HCT116 (cell line): ENCODE measurements at regions not wholly inside any gene's neighbourhood (a gene's known extent, or its start where the extent isn't known, plus 50 kb on each side); places are given as distances from the start of the nearest gene placed in this dataset. TPM values are rescaled to one million over a fixed set of nuclear protein-coding genes. Genes with fewer than 3 reads are reported as not detected.

ENCODE experiments used
- ATF3 ChIP-seq: IDR thresholded peaks from 2 replicates; pipeline ENCODE4 v1.6.1; 2012
- CEBPB ChIP-seq: IDR thresholded peaks from 2 replicates; pipeline ENCODE4 v1.6.1; 2012; ENCODE audit warnings: low read depth
- CTCF ChIP-seq, 3 experiments: fragments of 200-600 bp in 1 of 3; sonication (generic) in 1 of 3; IDR thresholded peaks in 2 of 3; conservative IDR thresholded peaks in 1 of 3; 2 replicates each; pipeline ENCODE4 v1.5.1; 2012 to 2017; ENCODE audit warnings: low read depth in 2 of 3, low read length in 2 of 3, antibody characterized with exemption in 1 of 3, borderline replicate concordance in 1 of 3, control low read depth in 1 of 3, mild to moderate bottlenecking in 1 of 3, mixed read lengths in 1 of 3, mixed run types in 1 of 3, moderate library complexity in 1 of 3; ENCODE audit not compliant: insufficient read depth in 1 of 3
- EZH2 ChIP-seq: fragments of 200-600 bp; sonication (generic); IDR thresholded peaks from 2 replicates; pipeline ENCODE4 v1.6.1; 2017; ENCODE audit warnings: antibody characterized with exemption, mixed run types
- MAX ChIP-seq: IDR thresholded peaks from 2 replicates; pipeline ENCODE4 v1.6.1; 2012
- RAD21 ChIP-seq: IDR thresholded peaks from 2 replicates; pipeline ENCODE4 v1.6.1; 2012; ENCODE audit warnings: low read depth, mild to moderate bottlenecking
- YY1 ChIP-seq: IDR thresholded peaks from 2 replicates; pipeline ENCODE4 v1.6.1; 2011; ENCODE audit warnings: low read length, low read depth, moderate library complexity, mild to moderate bottlenecking; ENCODE audit not compliant: insufficient replicate concordance; ENCODE audit errors: extremely low read depth
- ZBTB33 ChIP-seq: IDR thresholded peaks from 2 replicates; pipeline ENCODE4 v1.6.1; 2011; ENCODE audit warnings: mild to moderate bottlenecking, low read length, moderate library complexity; ENCODE audit not compliant: insufficient replicate concordance; ENCODE audit errors: extremely low read depth
- ZFX ChIP-seq: fragments of 450-650 bp; IDR thresholded peaks from 2 replicates; pipeline ENCODE4 v1.6.1; 2017
- ZNF274 ChIP-seq: fragments of 200-500 bp; sonication (Bioruptor generic); IDR thresholded peaks from 2 replicates; pipeline ENCODE4 v1.6.1; 2014; ENCODE audit warnings: mild to moderate bottlenecking, low read depth, low read length, inconsistent platforms
- microRNA counts: library from miRNA; unstranded; fragments of <30 nt; microRNA quantifications from one replicate; lab custom pipeline; 2015

DNA sequence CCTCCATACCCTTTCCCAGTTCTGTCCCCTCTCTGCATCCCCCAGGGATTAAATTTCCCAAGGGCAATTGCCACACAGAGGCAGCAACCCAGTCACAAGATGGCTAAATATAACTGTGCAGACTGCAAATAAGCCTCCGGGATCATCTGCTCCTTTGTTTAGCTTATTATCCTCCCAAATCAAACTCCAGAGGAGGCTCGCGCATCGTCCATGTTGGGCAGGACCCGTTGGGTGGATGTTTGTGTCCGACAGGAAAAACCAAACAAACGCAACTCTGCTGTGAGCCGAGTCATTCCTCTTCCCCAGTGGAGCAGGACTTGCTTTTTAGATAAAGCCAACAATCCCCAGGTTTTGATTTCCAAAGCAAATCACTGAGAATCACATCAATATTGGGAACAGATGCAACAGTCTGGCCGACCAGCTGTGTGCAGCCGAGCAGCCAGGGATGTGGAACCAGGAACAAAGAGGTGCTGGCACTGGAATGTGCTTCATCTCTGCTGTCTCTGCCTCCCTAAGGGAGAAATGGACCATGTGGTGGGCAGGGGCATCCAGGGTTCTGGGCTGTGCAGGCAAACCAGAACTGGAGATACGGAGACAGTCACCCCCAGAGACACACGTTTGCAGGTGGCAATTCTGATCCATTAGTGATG lies 89.8 kb downstream of the PTTG1 start (continued):
- TF ChIP-seq ZBTB33 (no peak), RAD21 (no peak), ZNF274 (no peak), MAX (no peak), ZFX (no peak), CEBPB (no peak), ATF3 (no peak), EZH2 (no peak), CTCF (IDR thresholded peaks at IDR 0.05 in 2 of 3, conservative IDR thresholded peaks at IDR 0.05 in 1 of 3; ENCODE audit: borderline replicate concordance in 1 of 3, insufficient read depth in 1 of 3, low read depth in 2 of 3, low read length in 2 of 3) (no peak), YY1 (no peak)

MicroRNAs encoded in the stretch of these regions (microRNA counts, 767-probe panel; counts per million panel counts)
- not detected for microRNA hsa-miR-146a-5p (lab: Ali Mortazavi, UCI)
